HFFc6 (cell line): ENCODE measurements at regions not wholly inside any gene's neighbourhood (a gene's known extent, or its start where the extent isn't known, plus 50 kb on each side); places are given as distances from the start of the nearest gene placed in this dataset.
"Not testable (repeated sequence)": the region's sequence is repeated elsewhere in the genome, so short reads cannot be mapped to it uniquely, and the experiment has no call there.

Source experiments
- DNase-seq: peaks from one replicate; pipeline ENCODE4 v3.0.0-alpha.2; 2018
- H3K27ac Mint-ChIP-seq: 2 replicates; pipeline ENCODE4 v1.8.0; 2020; ENCODE audit warnings: mild to moderate bottlenecking, mixed read lengths
- H3K27me3 Mint-ChIP-seq: 2 replicates; pipeline ENCODE4 v1.8.0; 2021; ENCODE audit warnings: mild to moderate bottlenecking, moderate library complexity, mixed read lengths; ENCODE audit not compliant: insufficient read depth
- H3K36me3 Mint-ChIP-seq: 2 replicates; pipeline ENCODE4 v1.8.0; 2021; ENCODE audit warnings: low read depth, mixed read lengths
- H3K4me1 Mint-ChIP-seq: 2 replicates; pipeline ENCODE4 v1.8.0; 2020; ENCODE audit warnings: low read depth, mixed read lengths
- H3K4me3 Mint-ChIP-seq: 2 replicates; pipeline ENCODE4 v1.8.0; 2020; ENCODE audit warnings: mild to moderate bottlenecking, moderate library complexity, mixed read lengths
- H3K9me3 Mint-ChIP-seq: 2 replicates; pipeline ENCODE4 v1.8.0; 2020; ENCODE audit warnings: mild to moderate bottlenecking, mixed read lengths
- TF ChIP-seq, protein P1 (sequence below): fragments of 200-600 bp; sonication (generic); IDR thresholded peaks from 2 replicates; pipeline ENCODE4 v1.5.0; 2021; ENCODE audit warnings: antibody characterized with exemption, mild to moderate bottlenecking

DNA sequence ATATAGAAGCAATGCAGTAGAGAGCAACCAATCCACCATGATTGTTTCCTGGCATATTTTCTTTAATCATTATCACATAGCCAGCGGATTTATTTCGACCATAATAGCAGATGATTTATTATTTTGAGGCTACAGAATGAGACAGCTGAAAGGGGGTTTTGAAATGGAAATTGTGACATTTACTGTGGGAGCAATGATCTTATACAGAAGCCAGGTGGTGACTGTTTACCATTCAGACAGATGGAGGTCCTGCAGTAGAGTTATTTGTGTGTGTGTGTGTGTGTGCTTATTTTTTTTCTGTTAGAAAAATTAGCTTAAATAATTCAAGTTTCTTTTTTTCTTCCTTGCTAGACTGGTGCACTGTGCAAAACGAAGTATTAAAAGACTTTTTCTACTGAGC lies 1784.5 kb downstream of the MRPL39 start:
- no peak for DNase-seq
- TF ChIP-seq, protein P1, sequence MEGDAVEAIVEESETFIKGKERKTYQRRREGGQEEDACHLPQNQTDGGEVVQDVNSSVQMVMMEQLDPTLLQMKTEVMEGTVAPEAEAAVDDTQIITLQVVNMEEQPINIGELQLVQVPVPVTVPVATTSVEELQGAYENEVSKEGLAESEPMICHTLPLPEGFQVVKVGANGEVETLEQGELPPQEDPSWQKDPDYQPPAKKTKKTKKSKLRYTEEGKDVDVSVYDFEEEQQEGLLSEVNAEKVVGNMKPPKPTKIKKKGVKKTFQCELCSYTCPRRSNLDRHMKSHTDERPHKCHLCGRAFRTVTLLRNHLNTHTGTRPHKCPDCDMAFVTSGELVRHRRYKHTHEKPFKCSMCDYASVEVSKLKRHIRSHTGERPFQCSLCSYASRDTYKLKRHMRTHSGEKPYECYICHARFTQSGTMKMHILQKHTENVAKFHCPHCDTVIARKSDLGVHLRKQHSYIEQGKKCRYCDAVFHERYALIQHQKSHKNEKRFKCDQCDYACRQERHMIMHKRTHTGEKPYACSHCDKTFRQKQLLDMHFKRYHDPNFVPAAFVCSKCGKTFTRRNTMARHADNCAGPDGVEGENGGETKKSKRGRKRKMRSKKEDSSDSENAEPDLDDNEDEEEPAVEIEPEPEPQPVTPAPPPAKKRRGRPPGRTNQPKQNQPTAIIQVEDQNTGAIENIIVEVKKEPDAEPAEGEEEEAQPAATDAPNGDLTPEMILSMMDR, result no peak
- Mint-ChIP-seq H3K4me1 (no peaks in the 10 kb centered on the region), H3K4me3 (no peak overlapping the region), H3K27me3 (no peaks in the 10 kb centered on the region; the same call in 1 of the 2 replicates), H3K9me3 (peaks cover 50% of the 10 kb centered on the region), H3K36me3 (no peaks in the 10 kb centered on the region), H3K27ac (no peak overlapping the region)

DNA sequence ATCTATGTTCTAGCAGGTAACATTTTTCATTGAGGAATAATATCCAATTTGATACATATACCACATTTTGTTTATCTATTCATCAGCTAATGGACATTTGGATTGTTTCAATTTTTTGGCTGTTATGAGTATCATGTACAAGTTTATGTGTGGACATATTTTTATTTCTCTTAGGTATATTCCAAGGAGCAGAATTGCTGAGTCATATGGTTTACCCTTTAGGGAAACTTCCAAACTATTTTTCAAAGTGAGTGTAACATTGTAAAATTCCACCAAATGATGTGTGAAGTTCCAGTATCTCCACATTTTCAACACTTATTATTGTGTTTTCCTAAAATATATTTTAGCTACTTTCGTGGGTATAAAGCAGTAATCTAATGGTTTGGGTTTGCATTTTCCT lies 1789.9 kb downstream of the MRPL39 start:
- Mint-ChIP-seq H3K36me3 (no peaks in the 10 kb centered on the region; the same call in none of the 2 replicates), H3K27ac (no peak overlapping the region), H3K27me3 (no peaks in the 10 kb centered on the region), H3K4me1 (no peaks in the 10 kb centered on the region), H3K9me3 (peaks cover 50% of the 10 kb centered on the region), H3K4me3 (no peak overlapping the region)
- no peak for DNase-seq
- TF ChIP-seq, protein P1, result no peak

DNA sequence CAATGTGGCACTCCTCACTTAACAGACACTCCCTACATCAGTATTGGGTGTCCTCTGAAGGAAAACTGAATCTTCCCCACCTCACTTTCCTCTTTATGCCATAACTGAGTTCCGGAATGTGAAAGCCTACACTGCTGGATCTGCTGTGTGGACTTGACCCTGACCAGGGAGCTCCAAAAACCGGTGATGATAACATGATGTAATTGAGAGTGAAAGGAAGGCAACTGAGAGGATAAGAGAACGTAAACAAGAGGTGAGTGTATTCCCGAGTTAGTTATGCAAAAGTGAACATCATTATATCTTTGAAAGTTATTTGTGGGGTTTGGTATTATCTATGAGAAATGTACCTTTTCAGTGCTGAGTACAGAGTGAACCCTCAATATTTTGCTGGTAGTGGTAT lies 1794.8 kb downstream of the MRPL39 start:
- no peak for DNase-seq
- Mint-ChIP-seq H3K4me1 (no peaks in the 10 kb centered on the region), H3K4me3 (no peak overlapping the region), H3K27me3 (no peaks in the 10 kb centered on the region), H3K9me3 (peaks cover 61% of the 10 kb centered on the region), H3K27ac (no peak overlapping the region), H3K36me3 (peaks cover 8% of the 10 kb centered on the region)
- TF ChIP-seq, protein P1, result no peak

DNA sequence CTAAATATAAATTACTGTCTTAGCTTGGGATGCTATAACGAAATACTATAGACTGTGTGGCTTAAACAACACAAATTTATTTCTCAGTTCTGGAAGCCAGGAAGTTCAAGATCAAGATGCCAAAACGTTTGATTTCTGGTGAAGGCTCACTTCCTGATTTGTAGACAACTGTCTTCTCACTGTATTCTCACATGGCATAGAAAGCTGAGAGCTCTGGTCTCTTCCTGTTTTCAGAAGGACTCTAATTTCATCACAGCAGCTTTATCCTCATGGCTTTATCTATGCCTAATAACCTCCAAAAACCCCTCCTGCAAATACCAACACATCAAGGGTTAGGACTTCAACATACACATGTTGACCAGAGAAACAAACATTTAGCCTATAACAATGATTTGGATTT lies 1795.5 kb downstream of the MRPL39 start:
- no peak for DNase-seq
- Mint-ChIP-seq H3K27ac (no peak overlapping the region), H3K36me3 (peaks cover 8% of the 10 kb centered on the region), H3K9me3 (peaks cover 63% of the 10 kb centered on the region), H3K27me3 (no peaks in the 10 kb centered on the region), H3K4me1 (no peaks in the 10 kb centered on the region), H3K4me3 (no peak overlapping the region)
- TF ChIP-seq, protein P1, result no peak

DNA sequence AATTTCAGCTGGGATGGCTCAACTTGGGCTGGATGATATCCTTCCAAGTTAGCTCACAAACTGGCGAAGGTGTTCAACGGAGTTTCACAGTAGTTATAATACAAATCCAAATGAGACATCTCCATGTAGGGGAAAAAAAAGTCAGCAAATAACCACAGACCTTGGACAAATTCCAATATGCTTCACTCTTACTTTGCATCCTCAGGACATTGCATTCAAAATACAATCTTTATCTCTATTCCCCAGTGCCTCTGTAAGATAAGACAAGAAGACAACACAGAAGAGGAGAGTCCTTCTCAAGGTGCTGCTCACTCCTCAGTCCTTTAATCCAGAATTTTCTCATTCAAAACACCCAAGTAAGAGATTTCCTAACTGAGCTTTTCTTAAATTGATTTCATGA lies 1797.7 kb downstream of the MRPL39 start:
- Mint-ChIP-seq H3K9me3 (peaks cover 71% of the 10 kb centered on the region), H3K27ac (no peak overlapping the region), H3K36me3 (peaks cover 12% of the 10 kb centered on the region; the same call in 1 of the 2 replicates), H3K4me1 (no peaks in the 10 kb centered on the region), H3K27me3 (no peaks in the 10 kb centered on the region), H3K4me3 (no peak overlapping the region)
- DNase-seq, result no peak
- TF ChIP-seq, protein P1, result no peak

DNA sequence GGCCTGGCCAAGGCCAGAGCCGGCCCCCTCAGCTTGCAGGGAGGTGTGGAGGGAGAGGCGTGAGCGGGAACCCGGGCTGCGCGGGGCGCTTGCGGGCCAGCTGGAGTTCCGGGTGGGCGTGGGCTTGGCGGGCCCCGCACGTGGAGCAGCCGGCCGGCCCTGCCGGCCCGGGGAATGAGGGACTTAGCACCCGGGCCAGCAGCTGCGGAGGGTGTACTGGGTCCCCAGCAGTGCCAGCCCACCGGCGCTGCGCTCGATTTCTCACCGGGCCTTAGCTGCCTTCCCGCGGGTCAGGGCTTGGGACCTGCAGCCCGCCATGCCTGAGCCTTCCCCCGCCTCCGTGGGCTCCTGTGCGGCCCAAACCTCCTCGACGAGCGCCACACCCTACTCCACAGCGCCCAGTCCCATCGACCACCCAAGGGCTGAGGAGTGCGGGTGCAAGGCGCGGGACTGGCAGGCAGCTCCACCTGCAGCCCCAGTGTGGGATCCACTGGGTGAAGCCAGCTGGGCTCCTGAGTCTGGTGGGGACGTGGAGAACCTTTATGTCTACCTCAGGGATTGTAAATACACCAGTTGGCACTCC lies 1800.2 kb downstream of the MRPL39 start:
- Mint-ChIP-seq H3K9me3 (peaks cover 65% of the 10 kb centered on the region), H3K36me3 (peaks cover 12% of the 10 kb centered on the region; the same call in 1 of the 2 replicates)
- not testable (repeated sequence) for DNase-seq, H3K27me3 Mint-ChIP-seq, H3K4me3 Mint-ChIP-seq, H3K4me1 Mint-ChIP-seq, H3K27ac Mint-ChIP-seq
